HTR-8/SVneo (cell line): ENCODE measurements at regions not wholly inside any gene's neighbourhood (a gene's known extent, or its start where the extent isn't known, plus 50 kb on each side); places are given as distances from the start of the nearest gene placed in this dataset.
A peak's percentile ranks its signal among the peaks of the same experiment; 100 is the strongest.
"Not testable (repeated sequence)": the region's sequence is repeated elsewhere in the genome, so short reads cannot be mapped to it uniquely, and the experiment has no call there.

ENCODE experiments used
- DNase-seq: peaks from one replicate; pipeline ENCODE4 v3.0.0; 2011; ENCODE audit warnings: low spot score, mixed read lengths; ENCODE audit not compliant: insufficient read length
- FAIRE-seq: peaks from 2 replicates; lab custom pipeline; 2011; peaks lifted over from hg19 to GRCh38; lab: Jason Lieb, UNC

DNA sequence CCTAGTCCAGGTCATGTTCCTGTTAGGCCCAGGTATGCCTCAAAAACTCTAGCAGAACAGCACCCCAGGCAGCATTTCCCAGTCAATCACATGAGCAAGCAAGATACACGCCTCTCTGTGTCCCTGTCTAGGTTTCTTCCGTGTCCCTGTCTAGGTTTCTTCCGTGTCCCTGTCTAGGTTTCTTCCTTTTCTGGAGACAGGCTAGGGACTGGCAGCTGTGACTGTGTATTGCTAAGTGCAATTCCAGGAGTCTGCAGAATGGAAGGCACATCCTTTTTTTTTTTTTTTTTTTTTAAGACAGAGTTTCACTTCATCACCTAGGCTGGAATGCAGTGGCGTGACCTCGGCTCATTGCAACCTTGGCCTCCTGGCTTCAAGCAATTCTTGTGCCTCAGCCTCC is 77.6 kb downstream of the SETD4 start:
- FAIRE-seq, result no peak

DNA sequence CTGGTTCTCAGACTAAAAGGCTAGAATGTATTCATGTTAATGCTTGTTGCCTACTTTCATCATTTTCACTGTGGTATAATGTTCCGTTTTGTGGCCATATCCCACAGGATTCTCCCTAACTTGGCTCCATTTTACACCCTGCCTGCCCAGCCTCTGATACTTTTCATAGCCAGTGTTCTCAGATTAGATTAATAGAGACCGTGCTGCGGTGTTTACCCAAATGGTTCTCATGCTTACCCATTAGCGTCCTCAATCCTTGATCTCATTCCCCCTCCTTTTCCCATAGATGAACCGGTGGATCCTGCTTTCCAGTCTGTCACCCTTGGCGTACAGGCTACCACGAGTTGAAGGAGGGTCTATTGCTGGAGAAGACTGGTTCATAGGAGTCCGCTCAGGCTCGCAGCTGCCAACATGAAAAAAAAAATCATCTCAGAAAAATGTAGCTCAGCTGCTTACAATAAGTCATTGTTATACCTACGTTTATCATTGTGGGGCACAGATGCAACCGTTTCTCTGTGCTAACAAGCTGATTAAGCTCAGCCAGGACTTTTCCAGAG is 78.7 kb downstream of the SETD4 start:
- DNase-seq (no peak), FAIRE-seq (no peak)

More for the DNA sequence above, 77.6 kb downstream of the SETD4 start:
- no peak for DNase-seq

DNA sequence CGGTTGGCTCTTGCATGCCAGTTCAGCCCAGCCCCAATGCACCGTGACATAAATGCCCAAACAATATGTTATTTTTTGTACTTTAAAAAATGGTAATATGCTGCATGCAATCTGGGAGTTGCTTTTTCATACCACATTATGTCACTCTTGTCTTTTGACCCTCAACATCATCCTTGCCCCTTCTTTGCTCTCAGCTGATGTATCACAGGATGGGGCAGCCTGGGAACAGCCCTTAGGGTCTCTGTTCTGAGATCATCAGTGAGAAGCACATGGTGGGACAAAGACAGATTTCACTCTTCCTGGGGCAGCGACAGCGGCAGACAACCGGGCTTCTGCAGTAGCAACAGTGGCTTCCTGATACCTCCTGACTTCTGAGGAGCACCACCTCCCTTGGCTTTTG is 79.5 kb downstream of the SETD4 start:
- no peak for FAIRE-seq
- no peak for DNase-seq

DNA sequence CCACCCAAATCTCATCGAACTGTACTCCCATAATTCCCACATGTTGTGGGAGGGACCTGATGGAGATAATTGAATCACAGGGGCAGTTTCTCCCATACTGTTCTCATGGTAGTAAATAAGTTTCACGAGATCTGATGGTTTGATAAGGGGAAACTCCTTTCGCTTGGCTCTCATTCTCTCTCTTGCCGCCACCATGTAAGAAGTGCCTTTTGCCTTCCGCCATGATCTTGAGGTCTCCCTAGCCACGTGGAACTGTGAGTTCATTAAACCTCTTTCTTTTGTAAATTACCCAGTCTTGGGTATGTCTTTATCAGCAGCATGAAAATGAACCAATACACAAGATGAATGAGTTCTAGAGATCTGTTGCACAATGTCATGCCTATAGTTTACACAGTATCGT is 82.5 kb downstream of the SETD4 start:
- not testable (repeated sequence) for FAIRE-seq, DNase-seq

DNA sequence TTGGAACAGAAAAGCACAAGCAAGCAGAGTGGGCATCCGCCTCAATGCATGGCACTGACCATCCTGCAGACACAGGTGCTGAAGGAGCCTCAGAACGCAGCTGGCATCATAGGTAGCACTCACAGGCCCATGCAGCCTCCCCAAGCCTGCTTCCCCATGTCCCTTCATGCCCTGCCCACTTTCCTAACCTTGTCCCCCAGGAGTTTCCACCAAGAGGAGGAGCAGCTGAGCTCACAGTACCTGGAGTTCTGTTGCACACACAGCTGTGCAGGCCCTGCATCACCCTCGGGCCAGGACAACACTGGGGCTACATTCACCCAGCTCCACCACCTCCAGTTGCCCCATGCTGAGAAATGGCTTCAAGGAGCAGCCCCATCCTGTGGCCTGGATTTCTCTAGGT is 83.4 kb downstream of the SETD4 start:
- DNase-seq (no peak), FAIRE-seq (no peak)

DNA sequence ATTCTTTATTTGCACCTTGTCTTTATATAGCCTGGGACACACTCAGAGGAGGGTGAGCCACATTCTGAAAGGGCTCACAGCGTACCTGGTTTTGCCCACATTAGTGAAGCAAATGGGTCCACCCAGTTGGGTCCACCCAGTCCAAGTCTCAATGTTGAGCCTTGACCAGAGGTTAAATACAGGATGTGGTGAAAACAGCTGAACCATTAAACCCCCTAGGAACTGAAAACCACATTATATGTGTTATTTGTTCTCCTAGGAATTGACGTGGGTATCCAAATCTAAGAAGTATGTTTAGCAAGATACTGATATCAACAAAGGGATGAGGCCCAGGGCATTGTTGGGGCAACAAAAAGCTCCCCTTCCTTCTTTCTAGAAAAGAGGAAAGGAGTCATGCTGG is 83.8 kb downstream of the SETD4 start:
- FAIRE-seq (no peak), DNase-seq (no peak)

DNA sequence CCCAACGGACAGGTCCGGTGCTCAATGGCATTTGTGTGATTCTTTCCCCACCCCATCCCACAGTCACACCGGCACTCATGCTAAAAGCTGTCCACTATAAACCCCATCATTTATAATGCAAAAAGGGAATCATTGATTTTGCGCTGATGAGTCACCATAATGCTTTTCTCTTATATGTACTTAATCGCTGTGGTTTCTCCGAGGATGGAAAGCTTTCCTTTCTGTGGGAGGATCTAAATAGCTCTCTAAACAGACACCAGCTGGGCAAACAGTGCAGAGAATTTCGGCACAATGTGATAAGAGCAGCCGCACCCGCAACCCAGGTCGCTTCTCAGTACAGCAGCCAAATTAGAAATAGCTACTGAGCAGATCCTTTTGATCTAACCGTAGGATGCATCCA is 85.6 kb downstream of the SETD4 start:
- DNase-seq, result no peak
- no peak for FAIRE-seq

DNA sequence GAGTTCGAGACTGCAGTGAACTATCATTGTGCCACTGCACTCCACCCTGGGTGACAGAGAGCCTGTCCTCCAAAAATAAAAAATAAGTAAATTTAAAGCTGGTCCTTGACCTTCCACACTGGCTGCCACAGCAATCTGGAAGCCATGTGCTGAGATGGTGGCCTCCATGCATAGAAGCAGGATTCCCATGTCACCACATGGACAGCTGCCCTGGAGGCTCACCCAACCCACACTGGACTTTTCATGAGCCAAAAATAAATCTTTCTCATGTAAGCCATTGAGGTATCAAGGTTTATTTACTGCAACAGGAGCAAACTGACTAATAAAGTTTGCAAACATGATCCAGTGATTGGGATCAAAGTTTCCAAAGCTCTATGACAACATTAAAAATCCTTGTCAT is 88.5 kb downstream of the SETD4 start:
- DNase-seq (no peak), FAIRE-seq (no peak)

DNA sequence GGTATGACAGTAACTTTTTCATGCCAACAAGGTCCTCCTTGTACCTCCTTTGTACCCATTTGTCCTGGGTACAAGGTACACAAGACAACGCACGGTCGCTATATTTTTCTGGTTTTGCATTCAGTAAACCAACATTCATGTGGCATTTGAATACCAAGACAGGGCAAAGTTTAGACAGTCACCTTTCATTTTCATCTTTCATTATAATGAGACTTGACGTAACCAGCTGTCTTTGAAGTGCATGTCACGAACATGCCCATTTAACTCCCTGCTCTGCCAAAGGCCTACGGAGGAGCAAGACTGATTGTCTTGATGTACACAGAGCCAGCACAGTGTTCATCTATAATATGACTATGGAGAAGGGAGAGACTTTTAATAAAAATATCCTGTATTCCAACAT is 91.0 kb downstream of the SETD4 start:
- FAIRE-seq (no peak), DNase-seq (no peak)

DNA sequence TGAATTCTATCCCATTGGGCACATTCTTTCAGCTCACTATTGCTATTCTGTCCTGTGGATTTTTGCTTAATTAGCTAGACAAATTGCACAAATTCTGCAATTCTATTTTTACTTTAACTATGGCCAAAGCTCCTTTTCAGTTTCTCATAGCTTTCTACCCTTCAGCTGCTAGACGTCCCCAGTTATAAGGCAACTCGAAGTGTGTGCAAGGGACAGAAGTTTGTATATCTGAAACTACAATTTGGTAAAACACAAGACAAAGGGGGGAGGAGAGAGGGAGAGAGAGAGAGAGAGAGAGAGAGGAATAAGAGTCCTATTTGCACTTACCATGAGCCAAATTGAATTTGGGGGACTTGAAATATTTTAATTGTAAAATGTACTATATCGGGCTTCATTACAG is 91.8 kb downstream of the SETD4 start:
- no peak for DNase-seq
- no peak for FAIRE-seq

DNA sequence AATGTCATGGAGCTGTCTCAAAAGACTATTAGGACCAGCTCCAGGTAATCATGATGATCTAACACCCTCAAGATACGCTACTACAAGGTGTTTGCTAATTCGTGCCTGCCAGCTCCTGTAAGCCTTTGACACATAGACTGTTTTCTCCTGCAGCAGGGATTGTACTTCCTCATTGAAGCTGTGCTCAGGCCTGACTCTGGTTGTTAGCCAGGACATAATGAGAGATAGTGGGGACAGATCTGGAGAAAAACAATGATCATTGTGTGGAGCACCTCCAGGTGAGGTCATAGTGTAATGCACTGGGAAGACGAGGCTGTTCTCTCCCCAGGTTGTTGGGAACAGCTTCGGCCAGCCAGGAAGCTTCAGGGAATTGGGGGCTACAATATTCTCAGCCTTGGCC is 94.6 kb downstream of the SETD4 start:
- no peak for FAIRE-seq
- DNase-seq, result no peak

DNA sequence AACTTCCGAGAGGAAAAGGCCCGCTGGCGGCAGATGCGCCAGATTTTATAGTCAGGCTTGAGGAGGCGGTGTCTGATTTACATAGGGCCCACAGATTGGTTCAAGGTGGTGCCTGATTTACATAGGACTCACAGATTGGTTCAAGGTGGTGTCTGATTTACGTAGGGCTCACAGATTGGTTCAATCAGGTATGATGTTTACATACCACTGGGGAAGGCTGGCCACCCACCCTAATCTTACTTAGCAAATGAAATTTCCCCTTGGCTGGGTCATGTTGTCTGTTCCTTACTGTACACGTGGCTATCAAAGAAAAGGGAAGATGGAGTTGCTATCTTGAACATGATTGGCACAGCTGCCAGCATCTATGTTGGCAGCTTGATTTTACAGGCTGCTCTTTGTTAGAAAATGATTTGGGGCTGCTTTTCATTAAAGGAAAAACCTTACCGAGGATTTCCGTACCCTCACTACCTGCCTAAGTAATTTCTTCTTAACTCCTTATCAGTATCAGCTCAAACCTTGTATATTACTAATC is 96.3 kb downstream of the SETD4 start:
- DNase-seq (no peak), FAIRE-seq (no peak)

DNA sequence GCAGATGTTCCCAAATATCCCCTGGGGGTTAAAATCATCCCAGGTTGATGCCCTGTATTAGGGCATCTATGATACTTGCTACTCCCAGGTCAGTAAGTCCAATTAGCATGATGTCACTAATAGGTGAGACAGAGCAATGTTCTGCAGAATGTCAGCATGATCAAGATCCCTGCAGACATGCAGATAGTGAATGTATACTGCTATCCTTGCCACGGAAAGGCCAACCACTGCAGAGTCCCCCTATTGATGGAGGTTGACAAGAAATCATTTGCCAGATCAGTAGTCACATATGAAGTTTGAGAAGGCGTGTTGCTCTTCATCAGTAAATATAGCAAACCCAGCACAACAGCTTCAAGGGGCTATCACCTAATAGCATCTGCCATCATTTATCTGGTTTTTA is 97.4 kb downstream of the SETD4 start:
- DNase-seq, result no peak
- no peak for FAIRE-seq

DNA sequence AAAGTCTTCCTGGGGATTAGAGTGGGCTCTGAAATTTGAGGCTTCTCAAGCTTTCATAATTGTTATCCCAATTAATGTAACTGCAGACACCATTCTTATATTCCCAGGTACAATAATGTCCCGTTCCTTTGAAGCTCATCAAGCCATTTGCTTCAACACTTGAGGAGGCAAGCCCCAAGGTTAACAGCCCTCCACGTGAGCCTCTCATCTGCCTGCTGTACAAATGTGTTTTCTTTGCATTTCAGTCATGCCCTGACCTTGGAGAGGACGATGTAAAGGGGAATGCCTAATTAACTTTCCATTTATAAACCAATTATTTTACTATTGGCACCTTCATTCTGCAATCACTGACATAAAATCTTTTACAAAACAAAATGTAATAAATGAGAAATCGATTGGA is 106.3 kb downstream of the SETD4 start:
- FAIRE-seq, result no peak
- no peak for DNase-seq

DNA sequence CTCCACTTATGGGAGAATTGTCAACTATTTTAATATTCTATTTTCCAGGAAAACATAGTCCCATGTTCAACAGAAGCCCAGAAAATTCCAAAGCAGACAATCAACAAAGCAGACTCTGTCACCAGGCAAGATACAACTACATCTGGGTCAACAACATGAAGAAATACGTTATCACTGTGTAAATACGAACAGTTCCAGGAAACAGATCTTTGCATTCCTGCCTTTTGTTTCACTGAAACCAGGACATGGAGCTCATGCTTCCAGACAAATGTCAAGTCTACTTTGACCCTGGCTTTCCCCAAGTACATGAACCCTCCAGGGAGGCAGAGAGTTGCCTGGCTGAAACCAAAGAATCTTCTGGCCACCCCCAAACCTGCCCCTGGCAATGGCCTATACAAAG is 106.7 kb downstream of the SETD4 start:
- FAIRE-seq (no peak), DNase-seq (no peak)

DNA sequence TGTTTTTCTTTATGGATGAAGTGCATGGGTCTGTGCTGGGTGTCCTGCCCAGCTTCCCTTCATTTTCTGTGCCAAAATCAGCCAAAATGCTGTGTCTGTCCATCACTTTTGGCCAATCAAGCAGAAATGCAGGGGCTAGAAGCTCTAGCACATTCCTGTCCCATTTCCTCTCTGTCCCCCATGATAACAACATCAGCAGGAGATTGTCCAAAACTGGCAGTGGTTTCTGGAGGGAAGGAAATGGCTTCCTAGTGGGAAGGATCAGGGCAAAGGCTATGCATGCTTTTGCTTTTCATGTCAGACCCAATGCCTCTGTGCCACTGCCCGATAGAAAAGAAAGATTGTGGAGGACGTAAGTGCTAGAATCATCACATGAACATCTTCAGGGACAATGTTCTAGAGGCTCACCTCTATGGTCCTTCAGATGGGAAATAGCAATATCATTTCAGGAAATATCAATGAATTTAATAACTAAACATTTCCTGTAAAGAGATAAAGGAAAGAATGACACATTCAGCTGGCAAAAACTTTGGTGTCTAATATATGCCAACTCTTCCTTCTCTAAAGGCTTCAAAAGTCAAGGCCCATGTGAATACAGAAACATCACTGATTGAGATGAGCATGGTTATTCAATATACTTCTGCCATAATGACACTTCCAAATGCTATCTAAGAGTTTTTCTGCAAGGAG is 107.5 kb downstream of the SETD4 start:
- FAIRE-seq (no peak), DNase-seq (no peak)

DNA sequence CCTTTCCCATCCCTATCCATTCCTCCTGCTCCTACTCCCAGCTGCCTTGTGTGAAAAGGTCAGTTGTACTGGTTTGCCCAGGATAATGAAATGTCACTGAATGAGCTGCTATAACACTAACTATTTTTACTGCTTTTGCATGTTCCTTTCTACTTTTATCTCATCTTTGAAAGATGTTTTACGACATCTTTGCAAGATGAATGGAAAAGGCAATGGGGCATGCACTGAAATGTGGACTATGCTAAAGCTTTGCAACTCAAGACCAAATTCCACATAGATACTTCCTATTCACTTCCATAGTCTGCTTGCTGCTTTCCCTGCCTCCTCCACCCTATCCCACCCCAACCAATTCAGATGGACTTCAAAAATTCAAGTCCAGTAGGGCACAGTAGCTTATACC is 111.3 kb downstream of the SETD4 start:
- FAIRE-seq (no peak), DNase-seq (no peak)

DNA sequence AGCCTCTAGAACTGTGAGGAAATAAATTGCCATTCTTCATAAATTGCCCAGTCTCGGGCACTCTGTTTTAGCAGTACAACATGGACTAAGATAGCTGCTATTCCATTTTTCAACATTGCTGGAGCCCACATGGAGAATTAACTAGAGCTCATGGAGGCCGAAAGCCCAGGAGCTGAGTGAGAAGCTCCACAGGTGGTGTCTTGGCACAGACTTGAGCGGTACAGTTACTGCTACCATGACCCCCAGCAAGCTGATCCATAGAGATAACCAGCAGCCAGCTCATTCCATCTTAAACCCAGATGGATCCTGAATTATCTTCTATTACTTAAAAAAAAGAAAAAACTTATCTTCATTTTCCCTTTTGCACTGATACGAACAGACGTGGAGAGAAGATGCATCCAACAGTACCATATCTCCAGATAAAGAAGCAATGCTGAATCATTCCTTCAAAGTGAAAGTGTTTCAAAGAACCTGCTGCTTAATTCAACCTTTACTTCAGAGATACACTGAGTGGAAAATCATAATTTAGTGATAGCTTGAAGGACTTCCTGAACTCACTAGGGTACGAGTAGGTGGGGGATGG is 115.1 kb downstream of the SETD4 start:
- FAIRE-seq (no peak), DNase-seq (no peak)

DNA sequence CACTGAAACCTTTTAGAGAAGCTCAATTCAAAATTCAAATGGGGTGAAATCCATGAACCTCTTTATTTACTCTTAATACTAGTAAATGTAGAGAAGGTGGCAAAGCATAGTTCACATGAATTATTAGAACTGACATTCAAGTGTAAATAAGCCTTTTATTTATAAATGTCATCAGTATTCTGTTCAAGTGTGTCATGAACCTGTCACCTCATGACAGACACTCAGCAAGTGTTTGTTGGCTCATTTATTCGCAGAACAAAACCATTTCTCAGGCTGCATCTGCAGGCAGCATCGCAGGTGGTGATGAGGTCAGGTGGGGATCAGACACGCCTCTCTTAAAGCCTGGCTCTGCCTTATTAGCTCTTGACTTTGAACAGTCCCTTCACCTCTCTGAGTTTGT is 116.6 kb downstream of the SETD4 start:
- DNase-seq (no peak), FAIRE-seq (no peak)

DNA sequence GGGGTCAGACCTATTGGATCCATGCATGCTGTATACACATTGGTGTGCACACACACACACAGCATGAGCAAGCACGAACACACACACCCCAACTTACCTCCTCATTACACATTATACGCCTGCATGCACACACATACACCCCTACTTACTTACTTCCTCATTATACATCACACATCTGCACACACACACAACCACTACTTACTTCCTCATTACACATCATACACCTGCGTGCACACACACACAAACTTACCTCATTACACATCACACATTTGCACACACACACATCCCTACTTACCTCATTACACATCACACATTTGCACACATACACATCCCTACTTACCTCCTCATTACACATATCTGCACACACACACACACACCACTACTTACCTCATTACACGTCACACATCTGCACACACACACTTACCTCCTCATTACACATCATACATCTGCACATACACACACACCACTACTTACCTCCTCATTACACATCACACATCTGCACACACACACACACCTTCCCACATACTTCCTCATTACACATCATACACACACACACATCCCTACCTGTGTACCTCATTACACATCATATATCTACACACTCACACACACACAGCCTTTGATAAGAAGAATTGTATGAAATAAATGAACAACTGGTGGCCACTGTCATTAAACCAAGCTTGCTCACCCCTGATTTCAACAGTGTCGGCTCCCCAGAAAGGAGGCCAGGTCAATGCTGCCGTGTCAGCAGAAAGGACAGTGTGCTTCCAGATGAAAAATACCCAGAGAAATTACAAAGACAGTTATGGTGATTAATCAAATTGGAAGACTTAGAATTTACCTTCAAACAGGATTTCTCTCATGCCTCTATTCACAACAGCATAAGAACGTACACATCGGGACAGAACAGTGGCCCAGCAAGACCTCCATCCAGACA is 117.8 kb downstream of the SETD4 start:
- DNase-seq, result no peak
- FAIRE-seq, result peak; percentile 97
